GM12878 (cell line): ENCODE measurements at regions not wholly inside any gene's neighbourhood (a gene's known extent, or its start where the extent isn't known, plus 50 kb on each side); places are given as distances from the start of the nearest gene placed in this dataset.

Experiments
- ATAC-seq: fragments of 200-7000 bp; cut with Tn5 transposase; 3 replicates; pipeline ENCODE4 v1.9.1; 2020; ENCODE audit warnings: mild to moderate bottlenecking, moderate library complexity
- BruUV-seq: library from RNA; stranded (reverse); fragments of 400-500 nt; replicated peaks from 2 replicates; lab custom pipeline; 2021; lab: Mats Ljungman, UMichigan
- CTCF ChIA-PET: fragments of 300-600 bp; sonication (Branson Sonifier 250); formaldehyde crosslinking; extraction: SDS; loops from one replicate; lab custom pipeline; 2021; ENCODE audit warnings: inconsistent platforms; lab: Yijun Ruan, JAX
- POLR2A ChIA-PET: fragments of 350-600 bp; formaldehyde crosslinking; extraction: SDS; loops from one replicate; lab custom pipeline; 2021; ENCODE audit warnings: inconsistent platforms; lab: Charles Lee
- RAD21 ChIA-PET: fragments of 300-600 bp; sonication (Branson Sonifier 250); formaldehyde crosslinking; loops from one replicate; lab custom pipeline; 2023; ENCODE audit warnings: antibody characterized with exemption; ENCODE audit not compliant: unreplicated experiment; lab: Charles Lee
- SMC1A ChIA-PET: fragments of 300-600 bp; sonication (Branson Sonifier 250); formaldehyde crosslinking; loops from one replicate; lab custom pipeline; 2023; ENCODE audit not compliant: unreplicated experiment, uncharacterized antibody; lab: Charles Lee
- DNase-seq: peaks from one replicate; pipeline ENCODE4 v3.0.0-alpha.2; 2011; ENCODE audit warnings: low read depth, low spot score
- FAIRE-seq: peaks from 3 replicates; lab custom pipeline; 2011; peaks lifted over from hg19 to GRCh38; lab: Jason Lieb, UNC
- H2AFZ ChIP-seq: 2 replicates; pipeline ENCODE4 v1.6.0; 2011; ENCODE audit warnings: low read depth, low read length, control low read depth; ENCODE audit not compliant: control insufficient read depth
- H3K27ac ChIP-seq: 2 replicates; pipeline ENCODE4 v1.5.1; 2011; ENCODE audit warnings: control low read depth; ENCODE audit not compliant: control insufficient read depth, insufficient read depth
- H3K27me3 ChIP-seq, 2 experiments: replicated peaks in 1 of 2; 2 replicates each; pipeline versions ENCODE4 v1.6.0 to v1.6.1; 2011; ENCODE audit warnings: low read length in 1 of 2; ENCODE audit not compliant: control insufficient read depth in 2 of 2, insufficient read depth in 2 of 2
- H3K36me3 ChIP-seq, 2 experiments: 2 replicates each; pipeline ENCODE4 v1.5.1; 2011; ENCODE audit warnings: low read length in 1 of 2; ENCODE audit not compliant: control insufficient read depth in 2 of 2, insufficient read depth in 2 of 2
- H3K4me1 ChIP-seq: 2 replicates; pipeline ENCODE4 v1.6.1; 2011; ENCODE audit warnings: mild to moderate bottlenecking, low read length, moderate library complexity, mixed read lengths; ENCODE audit not compliant: control insufficient read depth, insufficient read depth
- H3K4me2 ChIP-seq: 2 replicates; pipeline ENCODE4 v1.6.0; 2011; ENCODE audit warnings: control low read depth; ENCODE audit not compliant: control insufficient read depth, insufficient read depth
- H3K4me3 ChIP-seq: fragments of 200-600 bp; sonication (generic); 2 replicates; pipeline ENCODE4 v1.5.1; 2016
- H3K79me2 ChIP-seq: 2 replicates; pipeline ENCODE4 v1.6.0; 2011; ENCODE audit warnings: low read length; ENCODE audit not compliant: control insufficient read depth, insufficient read depth
- H3K9ac ChIP-seq: 2 replicates; pipeline ENCODE4 v1.8.0; 2011; ENCODE audit warnings: low read length, control low read depth, mixed read lengths; ENCODE audit not compliant: control insufficient read depth, insufficient read depth
- H3K9me3 ChIP-seq: replicated peaks from 3 replicates; pipeline ENCODE4 v1.5.1; 2011; ENCODE audit warnings: mild to moderate bottlenecking, low read length; ENCODE audit not compliant: control insufficient read depth, insufficient read depth
- H4K20me1 ChIP-seq: 2 replicates; pipeline ENCODE4 v1.6.0; 2011; ENCODE audit not compliant: control insufficient read depth, insufficient read depth
- CEBPZ ChIP-seq: fragments of 150-350 bp; IDR thresholded peaks from 2 replicates; pipeline ENCODE4 v1.6.1; 2016; ENCODE audit warnings: low read depth, low read length
- CHD1 ChIP-seq: IDR thresholded peaks from 2 replicates; pipeline ENCODE4 v1.6.1; 2012; ENCODE audit warnings: low read depth, low read length, improper control_type of control experiment
- HDAC2 ChIP-seq: fragments of 200-600 bp; sonication (generic); IDR thresholded peaks from 2 replicates; pipeline ENCODE4 v1.6.1; 2017
- MEF2B ChIP-seq: fragments of 450-650 bp; IDR thresholded peaks from 2 replicates; pipeline ENCODE4 v1.6.1; 2018; ENCODE audit warnings: mild to moderate bottlenecking, moderate library complexity; ENCODE audit not compliant: partially characterized antibody, poor library complexity, severe bottlenecking
- NR2C2 ChIP-seq: IDR thresholded peaks from 2 replicates; pipeline ENCODE4 v1.6.1; 2011; ENCODE audit warnings: borderline replicate concordance, low read depth; ENCODE audit not compliant: control insufficient read depth, insufficient read length
- PAX5 ChIP-seq: IDR thresholded peaks from 2 replicates; pipeline ENCODE4 v1.6.1; 2011; ENCODE audit warnings: low read depth, low read length, borderline replicate concordance
- RAD51 ChIP-seq: fragments of 450-650 bp; IDR thresholded peaks from 2 replicates; pipeline ENCODE4 v1.6.1; 2016; ENCODE audit warnings: moderate library complexity, mild to moderate bottlenecking, inconsistent platforms
- ZNF687 ChIP-seq: fragments of 450-650 bp; IDR thresholded peaks from 2 replicates; pipeline ENCODE4 v1.6.1; 2017; ENCODE audit warnings: mild to moderate bottlenecking, moderate library complexity
- ZSCAN29 ChIP-seq: fragments of 450-650 bp; IDR thresholded peaks from 2 replicates; pipeline ENCODE4 v1.6.1; 2017; ENCODE audit warnings: mild to moderate bottlenecking, moderate library complexity
- WGBS: methylation state at CpG from one replicate; pipeline ENCODE4 v1.1.6; 2016; ENCODE audit warnings: low lambda C conversion rate; ENCODE audit not compliant: insufficient replicate concordance, insufficient coverage; ENCODE audit errors: missing lambda C conversion rate; 5-methylcytosine and 5-hydroxymethylcytosine counted together
- in situ Hi-C: fragments of 300-500 bp; cut with MboI; formaldehyde crosslinking; loops from 9 replicates; pipeline ENCODE4 v1.14.3; 2018; ENCODE audit warnings: mixed read lengths
- intact Hi-C: fragments of 100-400 bp; cut with micrococcal nuclease; formaldehyde crosslinking; loops from one replicate; pipeline ENCODE4 v1.14.2; 2022; ENCODE audit not compliant: unreplicated experiment
- TF ChIP-seq, protein P1 (sequence below): fragments of 450-650 bp; IDR thresholded peaks from 2 replicates; pipeline ENCODE4 v1.6.1; 2014; ENCODE audit warnings: mild to moderate bottlenecking
- TF ChIP-seq, protein P2 (sequence below): IDR thresholded peaks from 2 replicates; pipeline ENCODE4 v1.6.1; 2012; ENCODE audit warnings: low read depth, low read length, improper control_type of control experiment

GRCh38 chr1:17923666-17924065 lies 168.5 kb downstream of the ACTL8 start:
- intact Hi-C loops: loop anchor here (1.0 to 5.0 kb wide), 3 partner anchors 177 to 379 kb away; no protein-coding TSS in a partner anchor
- in situ Hi-C loops: no loop called here

More at GRCh38 chr1:17923666-17924065, 168.5 kb downstream of the ACTL8 start:
- CTCF ChIA-PET: interaction anchor here (1.0 to 1.4 kb wide), 5 partner anchors 9 to 379 kb away, joined by 3 to 8 read pairs (median 6); no protein-coding TSS in a partner anchor
- Histone ChIP-seq H3K79me2 (no peaks in the 10 kb centered on the region), H4K20me1 (no peaks in the 10 kb centered on the region), H3K9ac (no peak overlapping the region), H3K4me2 (no peak overlapping the region), H2AFZ (no peak overlapping the region), H3K27ac (no peak overlapping the region), H3K27me3 (no peaks in the 10 kb centered on the region; a peak in 1 of 4 replicates), H3K36me3 (no peaks in the 10 kb centered on the region), H3K4me3 (no peak overlapping the region), H3K4me1 (no peaks in the 10 kb centered on the region), H3K9me3 (no peaks in the 10 kb centered on the region)
- RAD21 ChIA-PET: interaction anchor here (1.0 to 1.5 kb wide), 4 partner anchors 177 to 379 kb away, joined by 3 to 6 read pairs (median 4); no protein-coding TSS in a partner anchor
- ATAC-seq (no peak), FAIRE-seq (no peak), DNase-seq (no peak)
- 49% methylated on average over 4 of the region's 4 CpGs for WGBS
- POLR2A ChIA-PET: no interaction called here
- no TSS peak for BruUV-seq
- TF ChIP-seq ZNF687 (no peak), MEF2B (no peak), CHD1 (no peak), RAD51 (no peak), NR2C2 (no peak), PAX5 (no peak), HDAC2 (no peak), ZSCAN29 (no peak), CEBPZ (no peak)
- TF ChIP-seq, protein P1, sequence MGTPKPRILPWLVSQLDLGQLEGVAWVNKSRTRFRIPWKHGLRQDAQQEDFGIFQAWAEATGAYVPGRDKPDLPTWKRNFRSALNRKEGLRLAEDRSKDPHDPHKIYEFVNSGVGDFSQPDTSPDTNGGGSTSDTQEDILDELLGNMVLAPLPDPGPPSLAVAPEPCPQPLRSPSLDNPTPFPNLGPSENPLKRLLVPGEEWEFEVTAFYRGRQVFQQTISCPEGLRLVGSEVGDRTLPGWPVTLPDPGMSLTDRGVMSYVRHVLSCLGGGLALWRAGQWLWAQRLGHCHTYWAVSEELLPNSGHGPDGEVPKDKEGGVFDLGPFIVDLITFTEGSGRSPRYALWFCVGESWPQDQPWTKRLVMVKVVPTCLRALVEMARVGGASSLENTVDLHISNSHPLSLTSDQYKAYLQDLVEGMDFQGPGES: no peak
- TF ChIP-seq, protein P2, sequence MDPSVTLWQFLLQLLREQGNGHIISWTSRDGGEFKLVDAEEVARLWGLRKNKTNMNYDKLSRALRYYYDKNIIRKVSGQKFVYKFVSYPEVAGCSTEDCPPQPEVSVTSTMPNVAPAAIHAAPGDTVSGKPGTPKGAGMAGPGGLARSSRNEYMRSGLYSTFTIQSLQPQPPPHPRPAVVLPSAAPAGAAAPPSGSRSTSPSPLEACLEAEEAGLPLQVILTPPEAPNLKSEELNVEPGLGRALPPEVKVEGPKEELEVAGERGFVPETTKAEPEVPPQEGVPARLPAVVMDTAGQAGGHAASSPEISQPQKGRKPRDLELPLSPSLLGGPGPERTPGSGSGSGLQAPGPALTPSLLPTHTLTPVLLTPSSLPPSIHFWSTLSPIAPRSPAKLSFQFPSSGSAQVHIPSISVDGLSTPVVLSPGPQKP: no peak
- SMC1A ChIA-PET: interaction anchor here (0.6 to 1.0 kb wide), 3 partner anchors 177 to 659 kb away, joined by 3 to 6 read pairs (median 3); no protein-coding TSS in a partner anchor
